ENCODE measurements at regions not wholly inside any gene's neighbourhood (a gene's known extent, or its start where the extent isn't known, plus 50 kb on each side); places are given as distances from the start of the nearest gene placed in this dataset.

DNA sequence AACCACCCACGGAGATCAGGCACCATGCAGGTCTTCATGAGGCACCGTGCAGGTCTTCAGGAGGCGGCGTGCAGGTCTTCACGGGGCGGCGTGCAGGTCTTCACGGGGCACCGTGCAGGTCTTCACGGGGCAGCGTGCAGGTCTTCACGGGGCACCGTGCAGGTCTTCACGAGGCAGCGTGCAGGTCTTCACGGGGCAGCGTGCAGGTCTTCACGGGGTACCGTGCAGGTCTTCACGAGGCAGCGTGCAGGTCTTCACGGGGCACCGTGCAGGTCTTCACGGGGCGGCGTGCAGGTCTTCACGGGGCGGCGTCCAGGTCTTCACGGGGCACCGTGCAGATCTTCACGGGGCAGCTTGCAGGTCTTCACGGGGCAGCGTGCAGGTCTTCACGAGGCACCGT is 350.4 kb upstream of the PKDCC start:
- no peak for TF ChIP-seq EP300 (IDR thresholded peaks at IDR 0.05)
- TF ChIP-seq, protein P1, sequence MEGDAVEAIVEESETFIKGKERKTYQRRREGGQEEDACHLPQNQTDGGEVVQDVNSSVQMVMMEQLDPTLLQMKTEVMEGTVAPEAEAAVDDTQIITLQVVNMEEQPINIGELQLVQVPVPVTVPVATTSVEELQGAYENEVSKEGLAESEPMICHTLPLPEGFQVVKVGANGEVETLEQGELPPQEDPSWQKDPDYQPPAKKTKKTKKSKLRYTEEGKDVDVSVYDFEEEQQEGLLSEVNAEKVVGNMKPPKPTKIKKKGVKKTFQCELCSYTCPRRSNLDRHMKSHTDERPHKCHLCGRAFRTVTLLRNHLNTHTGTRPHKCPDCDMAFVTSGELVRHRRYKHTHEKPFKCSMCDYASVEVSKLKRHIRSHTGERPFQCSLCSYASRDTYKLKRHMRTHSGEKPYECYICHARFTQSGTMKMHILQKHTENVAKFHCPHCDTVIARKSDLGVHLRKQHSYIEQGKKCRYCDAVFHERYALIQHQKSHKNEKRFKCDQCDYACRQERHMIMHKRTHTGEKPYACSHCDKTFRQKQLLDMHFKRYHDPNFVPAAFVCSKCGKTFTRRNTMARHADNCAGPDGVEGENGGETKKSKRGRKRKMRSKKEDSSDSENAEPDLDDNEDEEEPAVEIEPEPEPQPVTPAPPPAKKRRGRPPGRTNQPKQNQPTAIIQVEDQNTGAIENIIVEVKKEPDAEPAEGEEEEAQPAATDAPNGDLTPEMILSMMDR (IDR thresholded peaks at IDR 0.05): no peak
- TF ChIP-seq POLR2AphosphoS5 (IDR thresholded peaks at IDR 0.05): no peak
- no peak for TF ChIP-seq POLR2A (IDR thresholded peaks at IDR 0.05)
